ENCODE measurements at regions not wholly inside any gene's neighbourhood (a gene's known extent, or its start where the extent isn't known, plus 50 kb on each side); places are given as distances from the start of the nearest gene placed in this dataset.

- TF ChIP-seq CREB5 (CRISPR knock-in tag; IDR thresholded peaks at IDR 0.05; ENCODE audit: low read depth) (no peak), SNAI2 (CRISPR knock-in tag; IDR thresholded peaks at IDR 0.05) (no peak), RARB (CRISPR knock-in tag; IDR thresholded peaks at IDR 0.05) (no peak), ISL1 (CRISPR knock-in tag; IDR thresholded peaks at IDR 0.05) (no peak), TCF4 (CRISPR knock-in tag; IDR thresholded peaks at IDR 0.05; ENCODE audit: borderline replicate concordance) (no peak), ZFP3 (CRISPR knock-in tag; IDR thresholded peaks at IDR 0.05) (no peak), ZC3H10 (CRISPR knock-in tag; IDR thresholded peaks at IDR 0.05) (no peak), ARNTL (CRISPR knock-in tag; IDR thresholded peaks at IDR 0.05; ENCODE audit: borderline replicate concordance, low read depth) (no peak), PATZ1 (CRISPR knock-in tag; IDR thresholded peaks at IDR 0.05; ENCODE audit: borderline replicate concordance) (no peak)
These were observed 391.9 kb downstream of the LMO4 start (continued) for GRCh38 chr1:87720561-87720960.

- TF ChIP-seq ESRRG (CRISPR knock-in tag; IDR thresholded peaks at IDR 0.05) (no peak), PATZ1 (CRISPR knock-in tag; IDR thresholded peaks at IDR 0.05; ENCODE audit: borderline replicate concordance) (no peak), POU6F1 (CRISPR knock-in tag; IDR thresholded peaks at IDR 0.05; ENCODE audit: borderline replicate concordance, low read depth) (no peak), ZNF70 (CRISPR knock-in tag; IDR thresholded peaks at IDR 0.05) (no peak), TOX (CRISPR knock-in tag; IDR thresholded peaks at IDR 0.05; ENCODE audit: borderline replicate concordance) (no peak), GLIS3 (CRISPR knock-in tag; IDR thresholded peaks at IDR 0.05) (no peak), OSR1 (CRISPR knock-in tag; IDR thresholded peaks at IDR 0.05) (no peak), ZFP3 (CRISPR knock-in tag; IDR thresholded peaks at IDR 0.05) (no peak), TSHZ2 (CRISPR knock-in tag; IDR thresholded peaks at IDR 0.05) (no peak), PPARA (CRISPR knock-in tag; IDR thresholded peaks at IDR 0.05; ENCODE audit: borderline replicate concordance) (no peak), ZNF565 (CRISPR knock-in tag; conservative IDR thresholded peaks at IDR 0.05; ENCODE audit: low read depth) (no peak), CREB5 (CRISPR knock-in tag; IDR thresholded peaks at IDR 0.05; ENCODE audit: low read depth) (no peak), TCF4 (CRISPR knock-in tag; IDR thresholded peaks at IDR 0.05; ENCODE audit: borderline replicate concordance) (no peak), ISL1 (CRISPR knock-in tag; IDR thresholded peaks at IDR 0.05) (no peak)
- no peak for ATAC-seq
These were observed 394.5 kb downstream of the LMO4 start for GRCh38 chr1:87723193-87723592.

GRCh38 chr1:87728169-87728568, 399.5 kb downstream of the LMO4 start:
- ATAC-seq = no peak
- TF ChIP-seq RARB (CRISPR knock-in tag; IDR thresholded peaks at IDR 0.05) = no peak
- no peak for TF ChIP-seq CSDC2 (CRISPR knock-in tag; IDR thresholded peaks at IDR 0.05)
- TF ChIP-seq ZNF70 (CRISPR knock-in tag; IDR thresholded peaks at IDR 0.05) = no peak
- no peak for TF ChIP-seq ISL1 (CRISPR knock-in tag; IDR thresholded peaks at IDR 0.05)
- no peak for TF ChIP-seq GLIS3 (CRISPR knock-in tag; IDR thresholded peaks at IDR 0.05)
- no peak for TF ChIP-seq ESRRG (CRISPR knock-in tag; IDR thresholded peaks at IDR 0.05)
- no peak for TF ChIP-seq PPARA (CRISPR knock-in tag; IDR thresholded peaks at IDR 0.05; ENCODE audit: borderline replicate concordance)
- no peak for TF ChIP-seq ZNF8 (CRISPR knock-in tag; IDR thresholded peaks at IDR 0.05)
- TF ChIP-seq PATZ1 (CRISPR knock-in tag; IDR thresholded peaks at IDR 0.05; ENCODE audit: borderline replicate concordance) = no peak
- TF ChIP-seq ZFP30 (CRISPR knock-in tag; IDR thresholded peaks at IDR 0.05) = no peak
